ENCODE measurements at regions not wholly inside any gene's neighbourhood (a gene's known extent, or its start where the extent isn't known, plus 50 kb on each side); places are given as distances from the start of the nearest gene placed in this dataset.
"Not testable (repeated sequence)": the region's sequence is repeated elsewhere in the genome, so short reads cannot be mapped to it uniquely, and the experiment has no call there.

DNA sequence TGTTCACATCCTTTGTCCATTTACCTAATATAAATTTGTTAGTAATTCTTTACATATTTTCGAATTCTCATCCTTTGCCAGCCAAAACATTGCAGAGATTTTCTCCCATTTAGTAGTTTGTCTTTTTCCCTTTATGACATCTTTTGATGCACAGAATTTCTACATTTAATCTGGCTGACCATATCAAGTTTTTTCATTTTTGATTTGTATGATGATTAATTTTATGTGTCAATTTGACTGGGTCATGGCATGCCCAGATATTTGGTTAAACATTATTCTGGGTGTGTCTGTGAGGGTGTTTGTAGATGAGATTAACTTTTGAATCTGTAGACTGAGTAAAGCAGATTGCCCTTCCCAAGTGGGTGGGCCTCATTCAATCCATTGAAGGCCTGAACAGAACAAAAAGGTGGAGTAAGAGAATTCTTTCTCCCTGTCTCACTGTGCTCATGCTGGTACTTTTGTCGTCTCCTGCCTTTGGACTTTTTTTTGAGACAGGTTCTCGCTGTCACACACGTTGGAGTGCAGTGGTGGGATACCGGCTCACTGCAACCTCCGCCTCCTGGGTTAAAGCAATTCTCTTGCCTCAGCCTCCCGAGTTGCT is 72.1 kb upstream of the EPB41L1 start:
- no peaks in the 10 kb centered on the region; the same call in 1 of the 2 replicates for H3K4me1 Mint-ChIP-seq
- no peak for TF ChIP-seq TEAD1 (CRISPR knock-in tag; IDR thresholded peaks at IDR 0.05)
- no peak for TF ChIP-seq ERG (CRISPR knock-in tag; IDR thresholded peaks at IDR 0.05)
- H3K36me3 Mint-ChIP-seq: peaks cover 4% of the 10 kb centered on the region
- CTCF ChIA-PET: no interaction called here
- no peak for DNase-seq (ENCODE audit: low spot score)
- H3K27me3 Mint-ChIP-seq (ENCODE audit: low read depth): peaks cover 10% of the 10 kb centered on the region
- POLR2A ChIA-PET: no interaction called here
- H3K9me3 Mint-ChIP-seq: peaks cover 23% of the 10 kb centered on the region
- H3K4me3 Mint-ChIP-seq: no peak overlapping the region
- no peak for ATAC-seq
- H3K27ac Mint-ChIP-seq: no peak overlapping the region

- ATAC-seq; H3K36me3 Mint-ChIP-seq; H3K27me3 Mint-ChIP-seq (ENCODE audit: low read depth); H3K4me1 Mint-ChIP-seq; CTCF ChIA-PET; POLR2A ChIA-PET; DNase-seq (ENCODE audit: low spot score); H3K4me3 Mint-ChIP-seq; H3K27ac Mint-ChIP-seq: not testable (repeated sequence)
- peaks cover 23% of the 10 kb centered on the region for H3K9me3 Mint-ChIP-seq
Observed at GRCh38 chr20:36083200-36083599, 71.3 kb upstream of the EPB41L1 start.

DNA sequence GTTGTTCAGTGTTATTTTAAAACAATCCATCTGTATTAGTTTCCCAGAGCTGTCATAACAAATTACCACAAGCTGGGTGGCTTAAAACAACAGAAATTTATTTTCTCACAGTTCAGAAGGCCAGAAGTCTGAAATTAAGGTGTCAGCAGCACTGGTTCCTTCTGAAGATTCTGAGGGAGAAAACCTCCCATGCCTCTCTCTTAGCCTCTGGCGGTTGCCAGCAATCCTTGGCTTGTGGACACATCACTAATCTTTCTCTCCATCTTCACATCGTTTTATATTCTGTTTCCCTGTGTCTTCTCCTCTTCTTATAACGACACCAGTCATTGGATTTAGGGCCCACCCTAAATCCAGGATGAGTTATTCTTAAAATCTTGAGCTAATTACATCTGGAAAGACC is 70.2 kb upstream of the EPB41L1 start:
- H3K27me3 Mint-ChIP-seq (ENCODE audit: low read depth): peaks cover 19% of the 10 kb centered on the region
- no peak overlapping the region for H3K4me3 Mint-ChIP-seq
- DNase-seq (ENCODE audit: low spot score): no peak
- peaks cover 21% of the 10 kb centered on the region for H3K9me3 Mint-ChIP-seq
- no peak for ATAC-seq
- no peaks in the 10 kb centered on the region; the same call in 1 of the 2 replicates for H3K4me1 Mint-ChIP-seq
- no peak overlapping the region for H3K27ac Mint-ChIP-seq
- POLR2A ChIA-PET: no interaction called here
- TF ChIP-seq SOX15 (CRISPR knock-in tag; IDR thresholded peaks at IDR 0.05) (no peak), CTCF (IDR thresholded peaks at IDR 0.05) (no peak), MXD4 (CRISPR knock-in tag; IDR thresholded peaks at IDR 0.05; ENCODE audit: borderline replicate concordance) (no peak), TEAD1 (CRISPR knock-in tag; IDR thresholded peaks at IDR 0.05) (no peak), JUN (CRISPR knock-in tag; IDR thresholded peaks at IDR 0.05) (no peak), OVOL2 (CRISPR knock-in tag; IDR thresholded peaks at IDR 0.05; ENCODE audit: borderline replicate concordance) (no peak), ZNF138 (CRISPR knock-in tag; conservative IDR thresholded peaks at IDR 0.05) (no peak), ETV6 (CRISPR knock-in tag; IDR thresholded peaks at IDR 0.05) (no peak), EMX1 (CRISPR knock-in tag; IDR thresholded peaks at IDR 0.05) (no peak), ATF3 (CRISPR knock-in tag; conservative IDR thresholded peaks at IDR 0.05) (no peak), NFATC4 (CRISPR knock-in tag; IDR thresholded peaks at IDR 0.05) (no peak)
- TF ChIP-seq, protein P1, sequence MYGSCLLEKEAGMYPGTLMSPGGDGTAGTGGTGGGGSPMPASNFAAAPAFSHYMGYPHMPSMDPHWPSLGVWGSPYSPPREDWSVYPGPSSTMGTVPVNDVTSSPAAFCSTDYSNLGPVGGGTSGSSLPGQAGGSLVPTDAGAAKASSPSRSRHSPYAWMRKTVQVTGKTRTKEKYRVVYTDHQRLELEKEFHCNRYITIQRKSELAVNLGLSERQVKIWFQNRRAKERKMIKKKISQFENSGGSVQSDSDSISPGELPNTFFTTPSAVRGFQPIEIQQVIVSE (CRISPR knock-in tag; IDR thresholded peaks at IDR 0.05; ENCODE audit: borderline replicate concordance): no peak
- TF ChIP-seq, protein P2, sequence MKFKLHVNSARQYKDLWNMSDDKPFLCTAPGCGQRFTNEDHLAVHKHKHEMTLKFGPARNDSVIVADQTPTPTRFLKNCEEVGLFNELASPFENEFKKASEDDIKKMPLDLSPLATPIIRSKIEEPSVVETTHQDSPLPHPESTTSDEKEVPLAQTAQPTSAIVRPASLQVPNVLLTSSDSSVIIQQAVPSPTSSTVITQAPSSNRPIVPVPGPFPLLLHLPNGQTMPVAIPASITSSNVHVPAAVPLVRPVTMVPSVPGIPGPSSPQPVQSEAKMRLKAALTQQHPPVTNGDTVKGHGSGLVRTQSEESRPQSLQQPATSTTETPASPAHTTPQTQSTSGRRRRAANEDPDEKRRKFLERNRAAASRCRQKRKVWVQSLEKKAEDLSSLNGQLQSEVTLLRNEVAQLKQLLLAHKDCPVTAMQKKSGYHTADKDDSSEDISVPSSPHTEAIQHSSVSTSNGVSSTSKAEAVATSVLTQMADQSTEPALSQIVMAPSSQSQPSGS (CRISPR knock-in tag; IDR thresholded peaks at IDR 0.05; ENCODE audit: borderline replicate concordance, low read depth): no peak
- TF ChIP-seq, protein P3, sequence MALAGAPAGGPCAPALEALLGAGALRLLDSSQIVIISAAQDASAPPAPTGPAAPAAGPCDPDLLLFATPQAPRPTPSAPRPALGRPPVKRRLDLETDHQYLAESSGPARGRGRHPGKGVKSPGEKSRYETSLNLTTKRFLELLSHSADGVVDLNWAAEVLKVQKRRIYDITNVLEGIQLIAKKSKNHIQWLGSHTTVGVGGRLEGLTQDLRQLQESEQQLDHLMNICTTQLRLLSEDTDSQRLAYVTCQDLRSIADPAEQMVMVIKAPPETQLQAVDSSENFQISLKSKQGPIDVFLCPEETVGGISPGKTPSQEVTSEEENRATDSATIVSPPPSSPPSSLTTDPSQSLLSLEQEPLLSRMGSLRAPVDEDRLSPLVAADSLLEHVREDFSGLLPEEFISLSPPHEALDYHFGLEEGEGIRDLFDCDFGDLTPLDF (CRISPR knock-in tag; IDR thresholded peaks at IDR 0.05): no peak
- H3K36me3 Mint-ChIP-seq: peaks cover 4% of the 10 kb centered on the region
- CTCF ChIA-PET: interaction anchor here (0.8 to 2.9 kb wide), 3 partner anchors 54 to 637 kb away, joined by 4 to 15 read pairs (median 7); no protein-coding TSS in a partner anchor

Measured in WTC11 (cell line).